Peyer's patch (tissue), 4 donors: ENCODE measurements at regions not wholly inside any gene's neighbourhood (a gene's known extent, or its start where the extent isn't known, plus 50 kb on each side); places are given as distances from the start of the nearest gene placed in this dataset.

Experiments used
- POLR2A ChIP-seq, 2 donors: fragments of 450-650 bp; IDR thresholded peaks; one replicate each; pipeline ENCODE4 v1.5.1; 2017; ENCODE audit warnings: antibody characterized with exemption in 2 of 2, mild to moderate bottlenecking in 2 of 2, moderate library complexity in 2 of 2
- TF ChIP-seq, protein P1 (sequence below), 6 experiments: fragments of 450-650 bp in 4 of 6; fragments of 200-600 bp in 2 of 6; sonication (generic) in 1 of 6; IDR thresholded peaks; one replicate each; pipeline ENCODE4 v1.5.1; 2017 to 2019; ENCODE audit warnings: antibody characterized with exemption in 6 of 6, mild to moderate bottlenecking in 3 of 6, moderate library complexity in 1 of 6

DNA sequence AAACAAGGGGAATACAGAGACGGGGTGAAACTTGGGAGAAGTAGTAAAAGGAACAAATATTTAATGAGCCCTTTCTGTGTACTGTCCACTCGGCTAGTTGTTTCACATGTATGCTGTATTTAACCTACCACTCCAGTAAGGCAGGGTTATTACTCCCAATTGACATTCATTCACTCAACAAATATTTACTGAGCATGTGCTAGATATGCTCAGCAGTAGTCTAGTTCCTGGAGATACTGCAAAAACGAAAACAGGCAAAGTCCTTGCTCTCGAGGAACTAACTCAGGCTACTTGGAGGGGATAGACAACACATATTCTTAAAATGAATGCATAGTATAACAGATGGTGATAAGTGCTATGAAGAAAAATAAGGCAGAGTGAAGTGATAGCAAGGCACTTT, 207.3 kb downstream of the SS18 start:
- TF ChIP-seq, protein P1, sequence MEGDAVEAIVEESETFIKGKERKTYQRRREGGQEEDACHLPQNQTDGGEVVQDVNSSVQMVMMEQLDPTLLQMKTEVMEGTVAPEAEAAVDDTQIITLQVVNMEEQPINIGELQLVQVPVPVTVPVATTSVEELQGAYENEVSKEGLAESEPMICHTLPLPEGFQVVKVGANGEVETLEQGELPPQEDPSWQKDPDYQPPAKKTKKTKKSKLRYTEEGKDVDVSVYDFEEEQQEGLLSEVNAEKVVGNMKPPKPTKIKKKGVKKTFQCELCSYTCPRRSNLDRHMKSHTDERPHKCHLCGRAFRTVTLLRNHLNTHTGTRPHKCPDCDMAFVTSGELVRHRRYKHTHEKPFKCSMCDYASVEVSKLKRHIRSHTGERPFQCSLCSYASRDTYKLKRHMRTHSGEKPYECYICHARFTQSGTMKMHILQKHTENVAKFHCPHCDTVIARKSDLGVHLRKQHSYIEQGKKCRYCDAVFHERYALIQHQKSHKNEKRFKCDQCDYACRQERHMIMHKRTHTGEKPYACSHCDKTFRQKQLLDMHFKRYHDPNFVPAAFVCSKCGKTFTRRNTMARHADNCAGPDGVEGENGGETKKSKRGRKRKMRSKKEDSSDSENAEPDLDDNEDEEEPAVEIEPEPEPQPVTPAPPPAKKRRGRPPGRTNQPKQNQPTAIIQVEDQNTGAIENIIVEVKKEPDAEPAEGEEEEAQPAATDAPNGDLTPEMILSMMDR (IDR thresholded peaks at IDR 0.05) = no peak
- no peak for TF ChIP-seq POLR2A (IDR thresholded peaks at IDR 0.05)
